ENCODE measurements at regions not wholly inside any gene's neighbourhood (a gene's known extent, or its start where the extent isn't known, plus 50 kb on each side); places are given as distances from the start of the nearest gene placed in this dataset.

DNA sequence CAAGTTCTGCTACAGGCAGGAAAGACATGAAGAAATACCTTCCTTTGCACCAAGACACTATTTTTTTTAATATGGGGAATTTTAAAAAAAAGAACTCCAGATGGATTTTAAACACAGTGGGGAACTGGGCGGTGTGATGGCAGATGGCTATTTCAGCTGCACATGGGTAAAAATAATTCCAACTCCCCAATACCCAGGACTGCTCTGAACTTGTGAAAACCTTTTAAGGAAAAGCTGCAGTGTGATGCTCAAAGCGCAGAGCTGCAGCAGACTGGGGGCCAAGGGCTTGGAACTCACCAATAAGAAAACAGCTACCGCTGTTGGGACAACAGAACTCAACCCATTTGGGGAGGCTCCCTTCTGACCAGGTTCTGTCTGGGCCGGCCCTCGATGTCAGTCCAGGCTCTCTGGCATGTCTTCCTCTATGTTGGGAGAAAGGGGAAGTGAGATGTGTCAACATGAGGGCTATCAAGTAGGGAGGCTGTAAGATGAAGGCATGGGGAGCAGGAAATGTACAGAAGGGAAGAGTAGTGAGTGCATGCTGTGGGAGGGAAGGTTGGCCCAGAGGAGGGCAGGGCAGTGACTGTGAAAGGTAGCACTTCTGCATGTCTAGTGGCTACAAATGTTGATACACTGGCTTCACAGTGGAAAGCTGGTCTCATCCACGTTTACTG, 64.0 kb upstream of the SLC14A2 start:
- Histone ChIP-seq H4K20me1 (ENCODE audit: insufficient read depth, low read length) (no peaks in the 10 kb centered on the region), H3K4me1 (ENCODE audit: insufficient read depth, low read length) (peaks cover 16% of the 10 kb centered on the region), H2AFZ (ENCODE audit: low read length) (no peak overlapping the region), H3K9me3 (ENCODE audit: low read length) (no peaks in the 10 kb centered on the region), H3K4me2 (ENCODE audit: low read depth, low read length) (no peak overlapping the region), H3K36me3 (replicated peaks in 1 of 2; ENCODE audit: control insufficient read depth in 1 of 2, insufficient read depth in 2 of 2, low read length in 2 of 2) (no peaks in the 10 kb centered on the region), H3K4me3 (replicated peaks in 1 of 3; ENCODE audit: insufficient read depth in 1 of 3, low read depth in 2 of 3, low read length in 3 of 3) (no peak overlapping the region), H3K9ac (ENCODE audit: insufficient read depth, low read depth, low read length) (no peak overlapping the region), H3K79me2 (ENCODE audit: insufficient read depth, low read length) (no peaks in the 10 kb centered on the region), H3K27ac (ENCODE audit: extremely low read length, insufficient read depth, low read length) (no peak overlapping the region), H3K27me3 (ENCODE audit: control insufficient read depth in 1 of 2, insufficient read depth in 2 of 2, low read length in 2 of 2) (0 out of 5 replicates have a peak, but pooled peaks cover 0 to 3% of the 10 kb centered on the region in 2 experiments)
- ChIA-PET CTCF (ENCODE audit: low intra/inter-chr PET ratio, low total read pairs) (no interaction called here), POLR2A (no interaction called here)
- BruUV-seq (replicated peaks) = no TSS peak
- WGBS (ENCODE audit: low lambda C conversion rate) = 38% methylated on average over 5 of the region's 6 CpGs
- DNase-seq (ENCODE audit: low spot score) = no peak
- ATAC-seq = no peak
- TF ChIP-seq EHMT2 (IDR thresholded peaks at IDR 0.05; ENCODE audit: borderline replicate concordance, low read depth, low read length) = no peak
- TF ChIP-seq HOXD1 (CRISPR knock-in tag; IDR thresholded peaks at IDR 0.05) = no peak
- no peak for FAIRE-seq
- intact Hi-C loops (cut with micrococcal nuclease; ENCODE audit: unreplicated experiment) (no loop called here), in situ Hi-C loops (cut with HindIII; ENCODE audit: extremely low pct_ligation_motif_present, low pct_unique_long_range_greater_than_20kb) (no loop called here)

DNA sequence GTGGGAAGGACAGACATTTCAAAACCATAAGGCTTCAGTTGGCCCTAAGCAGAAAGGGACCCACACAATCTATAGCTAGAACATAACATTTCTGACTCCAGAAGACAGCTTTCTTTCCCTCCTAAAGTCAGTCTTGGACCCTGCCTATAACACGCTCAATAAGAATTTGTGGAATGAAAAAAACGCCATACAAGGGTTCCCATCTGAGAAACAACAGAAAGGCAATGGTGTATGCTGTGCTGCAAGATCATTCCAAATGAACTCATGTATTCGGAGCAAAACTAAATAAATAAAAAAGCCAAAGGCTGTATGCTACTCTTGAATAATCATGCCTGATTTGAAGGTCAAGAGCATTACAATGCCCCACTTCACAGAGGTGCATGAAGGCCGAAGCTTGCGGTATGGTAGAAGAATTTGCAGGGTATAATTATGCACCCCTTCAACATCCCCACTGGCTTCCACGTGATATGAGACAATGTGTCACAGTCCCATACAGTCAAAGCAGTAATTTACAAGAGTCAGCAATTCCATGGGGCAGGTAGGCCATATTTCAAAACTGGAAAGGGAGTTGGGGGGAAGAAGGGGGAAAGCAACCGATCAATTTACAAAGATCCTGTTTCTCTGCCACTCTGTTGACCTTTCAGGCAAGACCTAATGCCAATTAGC, 61.4 kb upstream of the SLC14A2 start:
- CTCF ChIA-PET (ENCODE audit: low intra/inter-chr PET ratio, low total read pairs) = no interaction called here

More for the DNA sequence above, 61.4 kb upstream of the SLC14A2 start:
- no peak overlapping the region for H3K4me3 ChIP-seq (replicated peaks in 1 of 3; ENCODE audit: insufficient read depth in 1 of 3, low read depth in 2 of 3, low read length in 3 of 3)
- H4K20me1 ChIP-seq (ENCODE audit: insufficient read depth, low read length) = no peaks in the 10 kb centered on the region
- TF ChIP-seq CHCHD3 (CRISPR knock-in tag; IDR thresholded peaks at IDR 0.05) (no peak), REPIN1 (CRISPR knock-in tag; IDR thresholded peaks at IDR 0.05; ENCODE audit: borderline replicate concordance, low read depth) (no peak), GTF3A (CRISPR knock-in tag; conservative IDR thresholded peaks at IDR 0.05) (no peak), MAFF (IDR thresholded peaks at IDR 0.05; ENCODE audit: low read depth, low read length) (0 out of 2 replicates have a peak, but pooled peaks have one; percentile 49), MAFK (conservative IDR thresholded peaks at IDR 0.05 in 1 of 2, IDR thresholded peaks at IDR 0.05 in 1 of 2; ENCODE audit: low read length in 2 of 2) (peak; percentile 60 to 70)
- TF ChIP-seq, protein P1, sequence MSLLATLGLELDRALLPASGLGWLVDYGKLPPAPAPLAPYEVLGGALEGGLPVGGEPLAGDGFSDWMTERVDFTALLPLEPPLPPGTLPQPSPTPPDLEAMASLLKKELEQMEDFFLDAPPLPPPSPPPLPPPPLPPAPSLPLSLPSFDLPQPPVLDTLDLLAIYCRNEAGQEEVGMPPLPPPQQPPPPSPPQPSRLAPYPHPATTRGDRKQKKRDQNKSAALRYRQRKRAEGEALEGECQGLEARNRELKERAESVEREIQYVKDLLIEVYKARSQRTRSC (CRISPR knock-in tag; IDR thresholded peaks at IDR 0.05; ENCODE audit: low read depth) = no peak
- 49% methylated on average over 7 of the region's 7 CpGs for WGBS (ENCODE audit: low lambda C conversion rate)
- H2AFZ ChIP-seq (ENCODE audit: low read length) = no peak overlapping the region
- in situ Hi-C loops (cut with HindIII; ENCODE audit: extremely low pct_ligation_motif_present, low pct_unique_long_range_greater_than_20kb) = no loop called here
- no peak overlapping the region for H3K27ac ChIP-seq (ENCODE audit: extremely low read length, insufficient read depth, low read length)
- DNase-seq (ENCODE audit: low spot score) (no peak), ATAC-seq (no peak), FAIRE-seq (no peak)
- no peaks in the 10 kb centered on the region for H3K9me3 ChIP-seq (ENCODE audit: low read length)
- BruUV-seq (replicated peaks) = no TSS peak
- no peaks in the 10 kb centered on the region for H3K79me2 ChIP-seq (ENCODE audit: insufficient read depth, low read length)
- no peaks in the 10 kb centered on the region for H3K27me3 ChIP-seq (ENCODE audit: control insufficient read depth in 1 of 2, insufficient read depth in 2 of 2, low read length in 2 of 2)
- intact Hi-C loops (cut with micrococcal nuclease; ENCODE audit: unreplicated experiment) = no loop called here
- H3K4me1 ChIP-seq (ENCODE audit: insufficient read depth, low read length) = peaks cover 4% of the 10 kb centered on the region
- no peak overlapping the region for H3K9ac ChIP-seq (ENCODE audit: insufficient read depth, low read depth, low read length)
- POLR2A ChIA-PET = no interaction called here
- H3K36me3 ChIP-seq (replicated peaks in 1 of 2; ENCODE audit: control insufficient read depth in 1 of 2, insufficient read depth in 2 of 2, low read length in 2 of 2) = no peaks in the 10 kb centered on the region
- no peak overlapping the region for H3K4me2 ChIP-seq (ENCODE audit: low read depth, low read length)
